Trophoblast cell (in vitro differentiated cells and primary cell): ENCODE measurements at regions not wholly inside any gene's neighbourhood (a gene's known extent, or its start where the extent isn't known, plus 50 kb on each side); places are given as distances from the start of the nearest gene placed in this dataset.

Experiments
- DNase-seq, 2 donors: peaks; one replicate each; pipeline ENCODE4 v3.0.0-alpha.2; 2016
- H2AFZ ChIP-seq: 2 replicates; pipeline ENCODE4 v1.6.1; 2013; ENCODE audit warnings: low read length, moderate library complexity, mild to moderate bottlenecking; ENCODE audit not compliant: insufficient read depth, poor library complexity
- H2AK5ac ChIP-seq: 2 replicates; pipeline ENCODE4 v1.6.1; 2013; ENCODE audit warnings: mild to moderate bottlenecking, low read length
- H2BK120ac ChIP-seq: 2 replicates; pipeline ENCODE4 v1.6.1; 2013; ENCODE audit warnings: low read length, mild to moderate bottlenecking, moderate library complexity; ENCODE audit not compliant: insufficient read depth, poor library complexity
- H2BK12ac ChIP-seq: 2 replicates; pipeline ENCODE4 v1.6.1; 2013; ENCODE audit warnings: mild to moderate bottlenecking, low read length, moderate library complexity
- H2BK5ac ChIP-seq: 2 replicates; pipeline ENCODE4 v1.6.1; 2013; ENCODE audit warnings: low read length, low read depth, moderate library complexity, mild to moderate bottlenecking; ENCODE audit not compliant: poor library complexity
- H3K14ac ChIP-seq: 2 replicates; pipeline ENCODE4 v1.6.1; 2013; ENCODE audit warnings: mild to moderate bottlenecking, low read length
- H3K18ac ChIP-seq: 2 replicates; pipeline ENCODE4 v1.6.1; 2013; ENCODE audit warnings: mild to moderate bottlenecking, low read length
- H3K23ac ChIP-seq: 2 replicates; pipeline ENCODE4 v1.6.1; 2013; ENCODE audit warnings: low read length
- H3K27ac ChIP-seq: 2 replicates; pipeline ENCODE4 v1.5.1; 2013; ENCODE audit warnings: low read depth, mild to moderate bottlenecking, inconsistent platforms, low read length, moderate library complexity
- H3K27me3 ChIP-seq: 2 replicates; pipeline ENCODE4 v1.6.1; 2013; ENCODE audit warnings: inconsistent platforms, mild to moderate bottlenecking, low read length, moderate library complexity; ENCODE audit not compliant: insufficient read depth
- H3K36me3 ChIP-seq, 2 experiments: 1 replicate in 1 of 2; 2 replicates in 1 of 2; pipeline ENCODE4 v1.6.1; 2013; ENCODE audit warnings: low read length in 2 of 2, mild to moderate bottlenecking in 2 of 2, moderate library complexity in 1 of 2; ENCODE audit not compliant: insufficient read depth in 2 of 2, control insufficient read depth in 1 of 2
- H3K4ac ChIP-seq: 2 replicates; pipeline ENCODE4 v1.6.1; 2013; ENCODE audit warnings: low read depth, mild to moderate bottlenecking, low read length, moderate library complexity
- H3K4me1 ChIP-seq, 2 experiments: 1 replicate in 1 of 2; 2 replicates in 1 of 2; pipeline ENCODE4 v1.6.1; 2013; ENCODE audit warnings: low read length in 2 of 2, mild to moderate bottlenecking in 2 of 2, moderate library complexity in 1 of 2; ENCODE audit not compliant: insufficient read depth in 2 of 2, control insufficient read depth in 1 of 2
- H3K4me2 ChIP-seq: 2 replicates; pipeline ENCODE4 v1.6.1; 2013; ENCODE audit warnings: inconsistent platforms, mild to moderate bottlenecking, low read length, moderate library complexity
- H3K4me3 ChIP-seq: 2 replicates; pipeline ENCODE4 v1.5.1; 2013; ENCODE audit warnings: mild to moderate bottlenecking, low read depth, low read length, inconsistent platforms
- H3K79me1 ChIP-seq: one replicate; pipeline ENCODE4 v1.6.1; 2013; ENCODE audit warnings: low read length
- H3K79me2 ChIP-seq: 2 replicates; pipeline ENCODE4 v1.6.1; 2013; ENCODE audit warnings: low read length, mild to moderate bottlenecking; ENCODE audit not compliant: control insufficient read depth, insufficient read depth, poor library complexity
- H3K9ac ChIP-seq: 2 replicates; pipeline ENCODE4 v1.6.1; 2013; ENCODE audit warnings: mild to moderate bottlenecking, low read length
- H3K9me3 ChIP-seq: 2 replicates; pipeline ENCODE4 v1.6.1; 2013; ENCODE audit warnings: low read depth, mild to moderate bottlenecking, control low read depth, inconsistent platforms, low read length; ENCODE audit not compliant: insufficient read depth
- H4K12ac ChIP-seq: 2 replicates; pipeline ENCODE4 v1.6.1; 2013; ENCODE audit warnings: low read depth, mild to moderate bottlenecking, low read length, moderate library complexity
- H4K8ac ChIP-seq: 2 replicates; pipeline ENCODE4 v1.6.1; 2013; ENCODE audit warnings: low read depth, mild to moderate bottlenecking, low read length, moderate library complexity
- H4K91ac ChIP-seq: one replicate; pipeline ENCODE4 v1.6.1; 2013; ENCODE audit warnings: low read depth, mild to moderate bottlenecking, low read length, moderate library complexity
- WGBS: extraction: QIAGEN DNeasy Blood & Tissue Kit; methylation state at CpG from one replicate; pipeline ENCODE4 v1.1.7; 2013; ENCODE audit warnings: missing lambda C conversion rate; ENCODE audit not compliant: insufficient read length, insufficient coverage; ENCODE audit errors: extremely low coverage; 5-methylcytosine and 5-hydroxymethylcytosine counted together

- no peak overlapping the region for H3K23ac ChIP-seq
- no peaks in the 10 kb centered on the region for H3K79me1 ChIP-seq
- no peak overlapping the region for H3K14ac ChIP-seq
- no peak overlapping the region for H3K27ac ChIP-seq
- H4K8ac ChIP-seq, result no peak overlapping the region
- H3K4me2 ChIP-seq, result no peak overlapping the region
- no peak overlapping the region for H2BK12ac ChIP-seq
- H4K12ac ChIP-seq, result no peak overlapping the region
- H2BK120ac ChIP-seq, result no peak overlapping the region
- WGBS, result no CpG with 5 or more reads among the region's 3 CpGs
- no peaks in the 10 kb centered on the region for H3K36me3 ChIP-seq
- no peak overlapping the region for H3K4me3 ChIP-seq
- no peak overlapping the region for H2AFZ ChIP-seq
- H3K9ac ChIP-seq, result no peak overlapping the region
- H3K27me3 ChIP-seq, result no peaks in the 10 kb centered on the region
- H3K4me1 ChIP-seq, result no peaks in the 10 kb centered on the region
- no peak overlapping the region for H3K18ac ChIP-seq
- peak; percentile 11 to 76 for DNase-seq
- no peak overlapping the region for H2AK5ac ChIP-seq
- no peaks in the 10 kb centered on the region for H3K79me2 ChIP-seq
- no peak overlapping the region for H3K4ac ChIP-seq
- H3K9me3 ChIP-seq, result peaks cover 1% of the 10 kb centered on the region
- no peak overlapping the region for H2BK5ac ChIP-seq
- H4K91ac ChIP-seq, result no peak overlapping the region
Measured at GRCh38 chr7:16078076-16078952, 343.0 kb downstream of the CRPPA start.

GRCh38 chr7:16071246-16071857 is 350.0 kb downstream of the CRPPA start:
- Histone ChIP-seq H3K27ac (no peak overlapping the region), H3K9ac (no peak overlapping the region), H2BK120ac (no peak overlapping the region), H2AFZ (no peak overlapping the region), H3K14ac (no peak overlapping the region), H3K27me3 (no peaks in the 10 kb centered on the region), H3K79me2 (no peaks in the 10 kb centered on the region), H3K36me3 (no peaks in the 10 kb centered on the region), H3K4me2 (no peak overlapping the region), H4K8ac (no peak overlapping the region), H3K18ac (no peak overlapping the region), H3K4me3 (no peak overlapping the region), H3K23ac (no peak overlapping the region), H3K4me1 (no peaks in the 10 kb centered on the region), H3K9me3 (no peaks in the 10 kb centered on the region), H2BK12ac (no peak overlapping the region), H3K4ac (no peak overlapping the region), H2BK5ac (no peak overlapping the region), H4K91ac (no peak overlapping the region), H2AK5ac (no peak overlapping the region), H3K79me1 (no peaks in the 10 kb centered on the region), H4K12ac (no peak overlapping the region)
- no CpG with 5 or more reads among the region's 6 CpGs for WGBS
- DNase-seq, result peak in 1 of 2 donors; percentile 83

GRCh38 chr7:16070806-16071205 is 350.5 kb downstream of the CRPPA start:
- WGBS, result no CpG with 5 or more reads among the region's 3 CpGs

GRCh38 chr7:16069998-16070397 is 351.3 kb downstream of the CRPPA start:
- no peak overlapping the region for H3K18ac ChIP-seq
- DNase-seq, result no peak
- H3K36me3 ChIP-seq, result no peaks in the 10 kb centered on the region

More at GRCh38 chr7:16070806-16071205, 350.5 kb downstream of the CRPPA start:
- Histone ChIP-seq H3K4me3 (no peak overlapping the region), H4K12ac (no peak overlapping the region), H3K79me1 (no peaks in the 10 kb centered on the region), H3K14ac (no peak overlapping the region), H3K27me3 (no peaks in the 10 kb centered on the region), H3K79me2 (no peaks in the 10 kb centered on the region), H2BK120ac (no peak overlapping the region), H2AK5ac (no peak overlapping the region), H3K23ac (no peak overlapping the region), H3K4me2 (no peak overlapping the region), H4K8ac (no peak overlapping the region), H3K4me1 (no peaks in the 10 kb centered on the region), H3K9ac (no peak overlapping the region), H2AFZ (no peak overlapping the region), H3K18ac (no peak overlapping the region), H2BK5ac (no peak overlapping the region), H3K36me3 (no peaks in the 10 kb centered on the region), H3K9me3 (no peaks in the 10 kb centered on the region), H4K91ac (no peak overlapping the region), H3K27ac (no peak overlapping the region), H2BK12ac (no peak overlapping the region), H3K4ac (no peak overlapping the region)
- DNase-seq, result no peak

More at GRCh38 chr7:16069998-16070397, 351.3 kb downstream of the CRPPA start:
- Histone ChIP-seq H3K4me3 (no peak overlapping the region), H3K23ac (no peak overlapping the region), H3K79me2 (no peaks in the 10 kb centered on the region), H4K12ac (no peak overlapping the region), H4K91ac (no peak overlapping the region), H2AK5ac (no peak overlapping the region), H4K8ac (no peak overlapping the region), H3K79me1 (no peaks in the 10 kb centered on the region), H3K4me1 (no peaks in the 10 kb centered on the region), H3K4ac (no peak overlapping the region), H2BK12ac (no peak overlapping the region), H3K14ac (no peak overlapping the region), H3K4me2 (no peak overlapping the region), H3K9me3 (no peaks in the 10 kb centered on the region), H3K27me3 (no peaks in the 10 kb centered on the region), H3K9ac (no peak overlapping the region), H2AFZ (no peak overlapping the region), H2BK120ac (no peak overlapping the region), H2BK5ac (no peak overlapping the region), H3K27ac (no peak overlapping the region)
- WGBS, result no CpG with 5 or more reads among the region's 5 CpGs
